GM12865 (cell line): ENCODE measurements at regions not wholly inside any gene's neighbourhood (a gene's known extent, or its start where the extent isn't known, plus 50 kb on each side); places are given as distances from the start of the nearest gene placed in this dataset.

Source experiments
- DNase-seq: peaks from one replicate; pipeline ENCODE4 v3.0.0; 2010; ENCODE audit warnings: low read depth
- H3K4me3 ChIP-seq: 2 replicates; pipeline ENCODE4 v1.5.1; 2011; ENCODE audit warnings: mild to moderate bottlenecking, low read depth, low read length, control low read depth
- CTCF ChIP-seq: IDR thresholded peaks from 2 replicates; pipeline ENCODE4 v1.5.1; 2011; ENCODE audit warnings: low read length, control low read depth, low read depth, inconsistent platforms; ENCODE audit not compliant: insufficient read depth; ENCODE audit errors: missing control alignments

- DNase-seq: no peak
- no peak for TF ChIP-seq CTCF
Measured at GRCh38 chr13:59346999-59347723, 816.6 kb downstream of the DIAPH3 start.

GRCh38 chr13:59348617-59349016 lies 815.1 kb downstream of the DIAPH3 start:
- no peak for TF ChIP-seq CTCF
- no peak for DNase-seq
- H3K4me3 ChIP-seq: no peak overlapping the region

More at GRCh38 chr13:59346999-59347723, 816.6 kb downstream of the DIAPH3 start:
- no peak overlapping the region for H3K4me3 ChIP-seq

GRCh38 chr13:59352600-59352999 lies 811.1 kb downstream of the DIAPH3 start:
- TF ChIP-seq CTCF: no peak
- no peak overlapping the region for H3K4me3 ChIP-seq
- no peak for DNase-seq

GRCh38 chr13:59354665-59355369 lies 808.9 kb downstream of the DIAPH3 start:
- no peak for TF ChIP-seq CTCF
- no peak overlapping the region for H3K4me3 ChIP-seq
- no peak for DNase-seq

- no peak overlapping the region for H3K4me3 ChIP-seq
- no peak for TF ChIP-seq CTCF
- peak; percentile 5 for DNase-seq
Measured at GRCh38 chr13:59356607-59357006, 807.1 kb downstream of the DIAPH3 start.

GRCh38 chr13:59358014-59358413 lies 805.7 kb downstream of the DIAPH3 start:
- no peak for DNase-seq
- no peak overlapping the region for H3K4me3 ChIP-seq
- TF ChIP-seq CTCF: no peak
